A673 (cell line): ENCODE measurements at regions not wholly inside any gene's neighbourhood (a gene's known extent, or its start where the extent isn't known, plus 50 kb on each side); places are given as distances from the start of the nearest gene placed in this dataset.

Experiments used
- BruUV-seq: library from RNA; stranded (reverse); fragments of 400-500 nt; replicated peaks from 2 replicates; lab custom pipeline; 2021; lab: Mats Ljungman, UMichigan
- CTCF ChIA-PET: fragments of 300-600 bp; sonication (Branson Sonifier 250); formaldehyde crosslinking; loops from one replicate; lab custom pipeline; 2022; ENCODE audit warnings: antibody characterized with exemption; lab: Charles Lee
- POLR2A ChIA-PET: fragments of 300-600 bp; sonication (Branson Sonifier 250); formaldehyde crosslinking; loops from one replicate; lab custom pipeline; 2022; ENCODE audit warnings: antibody characterized with exemption; ENCODE audit not compliant: low non-redundant PET; lab: Charles Lee
- DNase-seq: peaks from one replicate; pipeline ENCODE4 v3.0.0-alpha.2; 2015; ENCODE audit warnings: low spot score
- H3K27ac ChIP-seq: fragments of 200-600 bp; sonication (generic); 2 replicates; pipeline ENCODE4 v1.5.1; 2016; ENCODE audit warnings: mixed run types, low read depth, mild to moderate bottlenecking, mixed read lengths, antibody characterized with exemption, low read length; ENCODE audit not compliant: poor library complexity, severe bottlenecking
- H3K27me3 ChIP-seq: fragments of 200-600 bp; sonication (generic); replicated peaks from 2 replicates; pipeline ENCODE4 v1.6.1; 2017; ENCODE audit warnings: mixed run types, low read depth, mild to moderate bottlenecking, mixed read lengths, antibody characterized with exemption, low read length; ENCODE audit not compliant: insufficient read depth, poor library complexity
- H3K36me3 ChIP-seq: fragments of 200-600 bp; sonication (generic); 2 replicates; pipeline ENCODE4 v1.6.1; 2016; ENCODE audit warnings: mixed run types, mild to moderate bottlenecking, mixed read lengths, antibody characterized with exemption, low read length; ENCODE audit not compliant: insufficient read depth, poor library complexity, severe bottlenecking
- H3K4me1 ChIP-seq: fragments of 200-600 bp; sonication (generic); 2 replicates; pipeline ENCODE4 v1.6.1; 2017; ENCODE audit warnings: mixed run types, mild to moderate bottlenecking, mixed read lengths, antibody characterized with exemption, low read length; ENCODE audit not compliant: insufficient read depth, poor library complexity, severe bottlenecking
- H3K4me3 ChIP-seq: fragments of 200-600 bp; sonication (generic); 2 replicates; pipeline ENCODE4 v1.5.1; 2016; ENCODE audit warnings: low read depth, mixed run types, mild to moderate bottlenecking, mixed read lengths, low read length; ENCODE audit not compliant: poor library complexity, severe bottlenecking
- H3K9me3 ChIP-seq: fragments of 200-600 bp; sonication (generic); 2 replicates; pipeline ENCODE4 v1.6.1; 2016; ENCODE audit warnings: mixed run types, low read depth, mild to moderate bottlenecking, mixed read lengths, antibody characterized with exemption, low read length; ENCODE audit not compliant: poor library complexity, severe bottlenecking
- EZH2 ChIP-seq: fragments of 200-600 bp; sonication (generic); IDR thresholded peaks from 2 replicates; pipeline ENCODE4 v1.6.1; 2017; ENCODE audit warnings: borderline replicate concordance, low read depth, mild to moderate bottlenecking, mixed read lengths, antibody characterized with exemption, low read length; ENCODE audit not compliant: poor library complexity, severe bottlenecking
- intact Hi-C: fragments of 100-400 bp; cut with micrococcal nuclease; formaldehyde crosslinking; loops from one replicate; pipeline ENCODE4 v1.10.0; 2022; ENCODE audit not compliant: unreplicated experiment
- TF ChIP-seq, protein P1 (sequence below): fragments of 300-800, 200-600 bp; sonication (generic); conservative IDR thresholded peaks from 2 replicates; pipeline ENCODE4 v1.5.1; 2017; ENCODE audit warnings: low read depth, mild to moderate bottlenecking, antibody characterized with exemption, low read length, moderate library complexity, mixed read lengths

DNA sequence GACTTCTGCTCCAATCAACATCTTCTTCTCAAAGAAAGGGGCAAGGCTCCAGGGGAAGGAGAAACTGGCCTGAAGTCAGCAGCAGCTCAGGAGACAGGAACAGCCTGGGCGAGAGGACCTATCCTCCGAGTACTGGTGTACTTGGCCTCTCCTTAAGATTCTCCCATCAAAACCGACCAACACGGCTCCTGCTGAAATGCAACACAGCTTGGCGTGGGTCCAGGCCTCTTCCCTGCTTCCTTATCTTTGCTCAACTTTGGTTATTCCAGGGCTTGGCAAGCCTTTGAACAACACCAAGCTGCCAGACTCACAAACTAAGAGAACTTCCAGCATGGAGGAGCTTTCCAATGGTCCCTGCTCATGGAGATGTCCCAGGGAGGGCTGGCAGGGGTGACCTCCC, 377.4 kb downstream of the BCL11B start:
- no peak for DNase-seq
- no peaks in the 10 kb centered on the region for H3K27me3 ChIP-seq
- no peak for TF ChIP-seq EZH2
- POLR2A ChIA-PET, result interaction anchor here (0.5 kb wide), 1 partner anchor 129 kb away, joined by 3 read pairs; no protein-coding TSS in a partner anchor
- no peaks in the 10 kb centered on the region for H3K36me3 ChIP-seq
- BruUV-seq, result no TSS peak
- intact Hi-C loops, result no loop called here
- H3K9me3 ChIP-seq, result no peaks in the 10 kb centered on the region
- CTCF ChIA-PET, result no interaction called here
- H3K4me1 ChIP-seq, result no peaks in the 10 kb centered on the region
- no peak overlapping the region for H3K4me3 ChIP-seq
- H3K27ac ChIP-seq, result no peak overlapping the region

- BruUV-seq, result no TSS peak
These were observed 375.5 kb downstream of the BCL11B start for GRCh38 chr14:98896449-98896848.

GRCh38 chr14:98897605-98898309, 374.2 kb downstream of the BCL11B start:
- Histone ChIP-seq H3K27ac (no peak overlapping the region), H3K36me3 (no peaks in the 10 kb centered on the region), H3K9me3 (no peaks in the 10 kb centered on the region), H3K4me3 (no peak overlapping the region), H3K27me3 (no peaks in the 10 kb centered on the region), H3K4me1 (no peaks in the 10 kb centered on the region)
- BruUV-seq, result no TSS peak
- intact Hi-C loops, result no loop called here
- TF ChIP-seq EZH2, result no peak
- TF ChIP-seq, protein P1, sequence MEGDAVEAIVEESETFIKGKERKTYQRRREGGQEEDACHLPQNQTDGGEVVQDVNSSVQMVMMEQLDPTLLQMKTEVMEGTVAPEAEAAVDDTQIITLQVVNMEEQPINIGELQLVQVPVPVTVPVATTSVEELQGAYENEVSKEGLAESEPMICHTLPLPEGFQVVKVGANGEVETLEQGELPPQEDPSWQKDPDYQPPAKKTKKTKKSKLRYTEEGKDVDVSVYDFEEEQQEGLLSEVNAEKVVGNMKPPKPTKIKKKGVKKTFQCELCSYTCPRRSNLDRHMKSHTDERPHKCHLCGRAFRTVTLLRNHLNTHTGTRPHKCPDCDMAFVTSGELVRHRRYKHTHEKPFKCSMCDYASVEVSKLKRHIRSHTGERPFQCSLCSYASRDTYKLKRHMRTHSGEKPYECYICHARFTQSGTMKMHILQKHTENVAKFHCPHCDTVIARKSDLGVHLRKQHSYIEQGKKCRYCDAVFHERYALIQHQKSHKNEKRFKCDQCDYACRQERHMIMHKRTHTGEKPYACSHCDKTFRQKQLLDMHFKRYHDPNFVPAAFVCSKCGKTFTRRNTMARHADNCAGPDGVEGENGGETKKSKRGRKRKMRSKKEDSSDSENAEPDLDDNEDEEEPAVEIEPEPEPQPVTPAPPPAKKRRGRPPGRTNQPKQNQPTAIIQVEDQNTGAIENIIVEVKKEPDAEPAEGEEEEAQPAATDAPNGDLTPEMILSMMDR, result no peak
- CTCF ChIA-PET, result no interaction called here
- POLR2A ChIA-PET, result no interaction called here
- DNase-seq, result no peak

More at GRCh38 chr14:98896449-98896848, 375.5 kb downstream of the BCL11B start:
- Histone ChIP-seq H3K4me3 (no peak overlapping the region), H3K27me3 (no peaks in the 10 kb centered on the region), H3K4me1 (no peaks in the 10 kb centered on the region), H3K9me3 (no peaks in the 10 kb centered on the region), H3K36me3 (no peaks in the 10 kb centered on the region), H3K27ac (no peak overlapping the region)
- intact Hi-C loops, result no loop called here
- TF ChIP-seq EZH2, result no peak
- TF ChIP-seq, protein P1, result no peak
- ChIA-PET POLR2A (no interaction called here), CTCF (no interaction called here)
- no peak for DNase-seq
